Adrenal gland (tissue), 9 donors: ENCODE measurements at regions not wholly inside any gene's neighbourhood (a gene's known extent, or its start where the extent isn't known, plus 50 kb on each side); places are given as distances from the start of the nearest gene placed in this dataset.

Experiments used
- DNase-seq, 7 donors: peaks; one replicate each; pipeline ENCODE4 v3.0.0-alpha.2; 2019 to 2020
- H3K27ac ChIP-seq, 5 donors: fragments of 200-600 bp; sonication (generic) in 4 of 5; 1 replicate in 3 of 5; 2 replicates in 2 of 5; pipeline versions ENCODE4 v1.5.1 to v1.8.0; 2016 to 2020; ENCODE audit warnings: mild to moderate bottlenecking in 1 of 5
- H3K27me3 ChIP-seq: fragments of 200-600 bp; 2 replicates; pipeline ENCODE4 v1.8.0; 2021
- H3K36me3 ChIP-seq, 2 donors: fragments of 200-600 bp; replicated peaks in 1 of 2; 1 replicate in 1 of 2; 2 replicates in 1 of 2; pipeline versions ENCODE4 v1.5.1 to v1.8.0; 2018 to 2022
- H3K4me1 ChIP-seq, 2 donors: fragments of 200-600 bp; replicated peaks in 1 of 2; 1 replicate in 1 of 2; 2 replicates in 1 of 2; pipeline versions ENCODE4 v1.5.1 to v1.8.0; 2018 to 2021
- H3K4me3 ChIP-seq, 4 donors: fragments of 200-600 bp; sonication (generic) in 3 of 4; one replicate each; pipeline ENCODE4 v1.5.1; 2016 to 2018
- H3K9me3 ChIP-seq, 3 donors: fragments of 200-600 bp; sonication (generic) in 1 of 3; replicated peaks in 1 of 3; 1 replicate in 2 of 3; 2 replicates in 1 of 3; pipeline versions ENCODE4 v1.5.1 to v1.8.0; 2016 to 2021
- CTCF ChIP-seq, 6 experiments: fragments of 450-650 bp in 4 of 6; fragments of 200-600 bp in 2 of 6; sonication (generic) in 1 of 6; IDR thresholded peaks; 1 replicate in 5 of 6; 2 replicates in 1 of 6; pipeline versions ENCODE4 v1.5.1 to v1.8.0; 2016 to 2021; ENCODE audit warnings: antibody characterized with exemption in 6 of 6, mild to moderate bottlenecking in 2 of 6, moderate library complexity in 1 of 6
- POLR2A ChIP-seq, 2 donors: fragments of 450-650 bp; IDR thresholded peaks; one replicate each; pipeline ENCODE4 v1.6.1; 2017; ENCODE audit warnings: antibody characterized with exemption in 2 of 2, mild to moderate bottlenecking in 2 of 2, moderate library complexity in 1 of 2
- WGBS, 4 donors: extraction: QIAGEN DNeasy Blood & Tissue Kit in 2 of 4; methylation state at CpG; one replicate each; pipeline versions ENCODE4 v1.1.5 to v1.1.7; 2013 to 2017; 5-methylcytosine and 5-hydroxymethylcytosine counted together
- intact Hi-C, 2 donors: fragments of 100-400 bp; cut with DNase I; formaldehyde crosslinking; loops; one replicate each; pipeline versions ENCODE4 v1.14.1 to v1.15.0; 2022 to 2023
- donor health status: healthy with polysubstance abuse.
- donor health status: Bipolar disorder and iron deficiency.
- donor health status: DM: yes; HTN: yes; CAD: no.
- donor health status: DM: no; HTN: no; CAD: no.
- donor health status: DM: no; HTN: no; CAD: no.

GRCh38 chr15:91599261-91599660 lies 254.2 kb upstream of the SLCO3A1 start:
- DNase-seq, result no peak
- H3K36me3 ChIP-seq, result no peaks in the 10 kb centered on the region
- no peak overlapping the region for H3K4me3 ChIP-seq
- no peaks in the 10 kb centered on the region for H3K4me1 ChIP-seq
- intact Hi-C loops, result no loop called here
- TF ChIP-seq POLR2A (IDR thresholded peaks at IDR 0.05) (no peak), CTCF (IDR thresholded peaks at IDR 0.05) (no peak)
- no peaks in the 10 kb centered on the region for H3K9me3 ChIP-seq
- H3K27ac ChIP-seq, result no peak overlapping the region
- no peaks in the 10 kb centered on the region for H3K27me3 ChIP-seq
- 50 to 59% (median 52%) methylated on average over 3 of the region's 3 CpGs for WGBS, 4 donors

GRCh38 chr15:91603384-91604080 lies 250.0 kb upstream of the SLCO3A1 start:
- Histone ChIP-seq H3K36me3 (no peaks in the 10 kb centered on the region), H3K27ac (no peak overlapping the region), H3K4me1 (no peaks in the 10 kb centered on the region), H3K4me3 (no peak overlapping the region), H3K27me3 (peaks cover 3% of the 10 kb centered on the region), H3K9me3 (no peaks in the 10 kb centered on the region)
- no peak for DNase-seq
- intact Hi-C loops, result no loop called here
- 70 to 77% (median 73%) methylated on average over 4 of the region's 4 CpGs for WGBS, 4 donors
- TF ChIP-seq POLR2A (IDR thresholded peaks at IDR 0.05), result no peak

- 74 to 86% (median 80%) methylated on average over 5 of the region's 5 CpGs for WGBS, 4 donors
- Histone ChIP-seq H3K4me1 (no peaks in the 10 kb centered on the region), H3K4me3 (no peak overlapping the region), H3K27ac (no peak overlapping the region), H3K27me3 (peaks cover 3% of the 10 kb centered on the region), H3K36me3 (no peaks in the 10 kb centered on the region), H3K9me3 (no peaks in the 10 kb centered on the region)
- intact Hi-C loops, result no loop called here
- TF ChIP-seq POLR2A (IDR thresholded peaks at IDR 0.05) (no peak), CTCF (IDR thresholded peaks at IDR 0.05) (no peak)
- no peak for DNase-seq
Measured at GRCh38 chr15:91604122-91604521, 249.4 kb upstream of the SLCO3A1 start.

GRCh38 chr15:91605576-91605975 lies 247.9 kb upstream of the SLCO3A1 start:
- Histone ChIP-seq H3K4me3 (no peak overlapping the region), H3K4me1 (no peaks in the 10 kb centered on the region), H3K27me3 (peaks cover 3% of the 10 kb centered on the region), H3K9me3 (no peaks in the 10 kb centered on the region), H3K36me3 (no peaks in the 10 kb centered on the region), H3K27ac (no peak overlapping the region)
- WGBS, 4 donors, result 67 to 83% (median 70%) methylated on average over 2 of the region's 2 CpGs
- intact Hi-C loops, result no loop called here
- no peak for DNase-seq
- TF ChIP-seq CTCF (IDR thresholded peaks at IDR 0.05), result no peak
- no peak for TF ChIP-seq POLR2A (IDR thresholded peaks at IDR 0.05)

- TF ChIP-seq POLR2A (IDR thresholded peaks at IDR 0.05) (no peak), CTCF (IDR thresholded peaks at IDR 0.05) (no peak)
- H3K36me3 ChIP-seq, result no peaks in the 10 kb centered on the region
- WGBS, 4 donors, result 71 to 78% (median 75%) methylated on average over 8 of the region's 8 CpGs
- H3K9me3 ChIP-seq, result no peaks in the 10 kb centered on the region
- no peak overlapping the region for H3K4me3 ChIP-seq
- intact Hi-C loops, result no loop called here
- H3K27me3 ChIP-seq, result peaks cover 3% of the 10 kb centered on the region
- H3K4me1 ChIP-seq, result no peaks in the 10 kb centered on the region
- no peak for DNase-seq
- no peak overlapping the region for H3K27ac ChIP-seq
Measured at GRCh38 chr15:91609231-91609630, 244.3 kb upstream of the SLCO3A1 start.
